Muscle layer of colon (tissue), 2 donors: ENCODE measurements at regions not wholly inside any gene's neighbourhood (a gene's known extent, or its start where the extent isn't known, plus 50 kb on each side); places are given as distances from the start of the nearest gene placed in this dataset.

Experiments used
- H3K27ac ChIP-seq: one replicate; pipeline ENCODE4 v1.7.0; 2013; ENCODE audit warnings: low read depth, mild to moderate bottlenecking, low read length, moderate library complexity
- H3K27me3 ChIP-seq, 2 donors: one replicate each; pipeline ENCODE4 v1.7.0; 2013; ENCODE audit warnings: low read length in 2 of 2, mild to moderate bottlenecking in 2 of 2; ENCODE audit not compliant: insufficient read depth in 2 of 2, control insufficient read depth in 1 of 2
- H3K36me3 ChIP-seq: one replicate; pipeline ENCODE4 v1.7.0; 2013; ENCODE audit warnings: mild to moderate bottlenecking, low read length; ENCODE audit not compliant: insufficient read depth
- H3K4me1 ChIP-seq: one replicate; pipeline ENCODE4 v1.7.0; 2013; ENCODE audit warnings: mild to moderate bottlenecking, low read length; ENCODE audit not compliant: insufficient read depth
- H3K4me3 ChIP-seq, 2 donors: one replicate each; pipeline ENCODE4 v1.7.0; 2013; ENCODE audit warnings: low read length in 2 of 2, low read depth in 1 of 2, mild to moderate bottlenecking in 1 of 2, moderate library complexity in 1 of 2
- H3K9ac ChIP-seq: one replicate; pipeline ENCODE4 v1.7.0; 2013; ENCODE audit warnings: low read length
- H3K9me3 ChIP-seq: one replicate; pipeline ENCODE4 v1.7.0; 2013; ENCODE audit warnings: mild to moderate bottlenecking, low read length
- donor health status: abdominal sarcoma.
- donor health status: Adenocarcinoma of cecum.

DNA sequence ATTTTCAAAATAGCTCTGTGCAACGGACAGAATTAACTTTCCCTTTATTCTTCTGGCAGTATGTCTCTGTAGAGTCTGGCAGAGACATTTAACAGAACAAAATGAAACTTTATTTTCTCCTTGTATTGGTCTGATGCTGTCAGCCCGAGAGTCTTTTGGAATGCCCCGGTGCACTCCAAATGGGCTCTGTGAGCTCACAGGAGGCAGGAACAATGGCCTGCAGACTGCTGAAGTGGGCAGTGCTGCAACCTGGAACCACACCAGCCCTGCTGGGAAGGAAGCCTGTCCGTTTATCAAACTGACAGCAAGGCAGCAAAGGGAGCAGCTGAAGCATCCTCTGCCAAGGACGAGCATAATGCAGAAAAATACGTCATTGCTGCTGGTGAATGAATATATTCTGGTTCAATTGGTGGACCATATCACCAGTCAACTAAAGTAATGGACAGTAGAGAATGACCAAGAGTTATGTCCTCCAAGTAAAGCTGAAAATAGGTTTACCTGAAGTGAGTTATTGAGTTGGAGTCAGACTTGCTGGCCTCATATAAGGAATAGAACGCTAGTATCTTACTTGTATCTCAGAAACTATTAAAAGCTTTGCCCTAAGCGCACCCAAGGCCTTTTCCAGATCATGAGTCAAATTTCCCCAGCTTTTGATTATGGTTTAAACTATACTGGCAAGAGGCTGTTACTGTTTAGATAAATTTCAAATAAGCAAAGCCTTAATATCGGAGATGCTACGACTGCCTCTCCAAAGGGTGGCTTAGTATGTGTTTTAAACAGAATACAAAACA is 207.6 kb upstream of the TANK start:
- Histone ChIP-seq H3K9ac (no peak overlapping the region), H3K27ac (peak overlapping the region; percentile 79), H3K9me3 (no peaks in the 10 kb centered on the region), H3K4me1 (peaks cover 23% of the 10 kb centered on the region), H3K36me3 (no peaks in the 10 kb centered on the region), H3K27me3 (no peaks in the 10 kb centered on the region), H3K4me3 (peak overlapping the region; percentile 18 to 45)

DNA sequence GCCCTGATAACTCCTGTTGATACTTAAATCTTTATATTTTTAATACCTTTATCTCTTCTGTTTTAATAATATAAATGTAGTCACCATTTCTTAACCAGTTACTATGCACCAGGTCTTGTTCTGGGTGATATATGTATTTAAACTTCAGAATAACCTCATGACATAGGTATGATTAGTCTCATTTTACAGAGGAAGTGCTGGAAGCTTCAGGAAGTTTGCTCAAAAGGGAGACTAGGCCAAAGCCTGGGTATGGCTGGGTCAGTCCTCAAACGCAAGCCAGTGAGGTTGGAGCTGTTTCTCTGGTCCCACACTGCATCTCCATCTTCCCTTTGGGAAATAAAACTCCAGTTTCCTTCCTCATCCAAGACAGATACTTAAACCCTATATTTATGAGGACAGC is 204.7 kb upstream of the TANK start:
- no peak overlapping the region for H3K4me3 ChIP-seq
- H3K27ac ChIP-seq = no peak overlapping the region
- no peak overlapping the region for H3K9ac ChIP-seq
- no peaks in the 10 kb centered on the region for H3K27me3 ChIP-seq
- peaks cover 23% of the 10 kb centered on the region for H3K4me1 ChIP-seq
- H3K36me3 ChIP-seq = no peaks in the 10 kb centered on the region
- no peaks in the 10 kb centered on the region for H3K9me3 ChIP-seq

DNA sequence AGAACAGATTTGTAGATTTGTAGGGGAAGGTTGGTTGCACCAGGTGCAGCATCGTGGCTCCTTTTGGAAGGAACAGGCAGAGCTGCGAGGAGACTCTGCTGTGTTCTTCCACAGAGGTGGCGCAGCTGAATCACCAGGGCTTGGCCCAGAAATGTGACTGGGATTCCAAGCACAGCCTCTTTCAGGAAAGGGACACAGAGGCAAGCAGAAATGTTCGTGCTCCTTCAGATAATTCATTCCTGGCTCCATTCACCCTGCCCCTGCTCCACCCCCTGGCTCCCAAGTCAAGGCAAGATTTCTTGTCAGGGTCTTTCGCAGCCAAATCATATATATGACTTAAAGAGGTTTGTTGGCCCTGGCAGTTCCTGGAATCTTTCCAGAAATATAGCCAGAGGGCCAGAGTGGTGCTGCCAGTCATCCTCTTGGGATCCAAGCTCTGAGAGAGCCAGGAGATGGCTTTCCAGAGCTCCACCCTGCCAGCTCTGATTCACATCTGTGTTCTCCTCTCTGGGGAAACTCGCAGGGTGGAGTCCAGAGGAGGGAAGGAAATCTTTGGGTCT is 203.9 kb upstream of the TANK start:
- Histone ChIP-seq H3K27me3 (no peaks in the 10 kb centered on the region), H3K4me1 (peaks cover 23% of the 10 kb centered on the region), H3K9ac (no peak overlapping the region), H3K36me3 (no peaks in the 10 kb centered on the region), H3K27ac (no peak overlapping the region), H3K4me3 (no peak overlapping the region), H3K9me3 (no peaks in the 10 kb centered on the region)

DNA sequence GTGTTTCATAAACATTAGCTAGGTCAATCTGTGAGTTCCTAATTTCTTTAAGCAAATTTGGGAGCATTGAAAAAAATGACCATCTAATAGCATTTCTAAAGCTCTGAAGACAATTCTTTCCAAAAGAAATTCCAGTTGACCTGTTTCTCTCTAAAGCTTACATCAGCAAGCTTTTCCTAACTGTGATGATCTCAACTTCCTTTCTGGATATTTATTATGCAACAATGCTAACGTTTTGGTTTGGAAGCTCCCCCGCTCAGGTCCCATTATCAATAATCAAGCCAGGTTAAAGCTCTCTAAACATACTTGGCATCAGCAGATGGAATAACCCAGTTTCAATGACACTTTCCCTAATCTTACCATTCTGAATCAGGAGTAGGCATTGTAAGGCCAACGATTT is 196.3 kb upstream of the TANK start:
- Histone ChIP-seq H3K4me1 (no peaks in the 10 kb centered on the region), H3K9ac (no peak overlapping the region), H3K27ac (no peak overlapping the region), H3K36me3 (no peaks in the 10 kb centered on the region), H3K27me3 (no peaks in the 10 kb centered on the region), H3K9me3 (no peaks in the 10 kb centered on the region), H3K4me3 (no peak overlapping the region)

DNA sequence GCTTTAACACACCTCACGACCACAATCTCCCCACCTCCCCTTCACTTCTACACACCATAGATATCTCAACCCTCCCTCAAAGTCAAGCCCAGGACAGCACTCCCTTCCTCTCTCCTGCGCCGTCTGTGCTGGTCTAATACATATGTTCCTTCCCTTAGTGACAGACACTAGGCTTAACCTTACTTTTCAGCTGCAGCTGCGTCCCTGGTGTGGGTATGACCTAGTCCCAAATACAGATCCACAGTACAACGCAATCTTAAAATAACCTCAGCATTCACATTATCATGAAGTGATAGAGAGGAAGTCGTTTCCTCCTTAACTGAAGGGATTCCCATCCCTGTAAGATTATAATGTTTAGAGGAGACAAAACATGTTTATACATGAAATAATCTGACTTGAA is 192.7 kb upstream of the TANK start:
- Histone ChIP-seq H3K4me1 (peaks cover 11% of the 10 kb centered on the region), H3K9ac (no peak overlapping the region), H3K4me3 (no peak overlapping the region), H3K9me3 (no peaks in the 10 kb centered on the region), H3K27me3 (no peaks in the 10 kb centered on the region), H3K27ac (no peak overlapping the region), H3K36me3 (no peaks in the 10 kb centered on the region)

DNA sequence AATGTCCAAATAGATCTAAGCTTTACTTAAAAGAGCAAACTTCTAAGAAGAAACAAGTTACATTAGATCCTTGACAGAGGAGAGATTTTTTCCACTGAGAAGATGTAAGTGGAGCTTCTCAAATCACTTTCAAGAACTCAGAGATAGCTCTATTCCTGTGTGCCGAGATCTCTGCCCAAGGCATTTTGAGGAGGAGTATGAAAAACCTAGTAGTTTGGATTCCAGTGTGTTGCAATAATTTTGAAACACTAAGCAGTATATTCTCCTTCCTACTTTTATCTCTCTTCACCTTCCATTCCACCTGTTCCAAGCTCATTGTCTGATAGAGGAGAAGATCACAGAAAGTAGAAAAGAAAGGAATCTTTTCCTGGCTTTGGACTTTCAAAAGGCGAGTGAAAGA is 192.0 kb upstream of the TANK start:
- H3K36me3 ChIP-seq = no peaks in the 10 kb centered on the region
- no peak overlapping the region for H3K27ac ChIP-seq

DNA sequence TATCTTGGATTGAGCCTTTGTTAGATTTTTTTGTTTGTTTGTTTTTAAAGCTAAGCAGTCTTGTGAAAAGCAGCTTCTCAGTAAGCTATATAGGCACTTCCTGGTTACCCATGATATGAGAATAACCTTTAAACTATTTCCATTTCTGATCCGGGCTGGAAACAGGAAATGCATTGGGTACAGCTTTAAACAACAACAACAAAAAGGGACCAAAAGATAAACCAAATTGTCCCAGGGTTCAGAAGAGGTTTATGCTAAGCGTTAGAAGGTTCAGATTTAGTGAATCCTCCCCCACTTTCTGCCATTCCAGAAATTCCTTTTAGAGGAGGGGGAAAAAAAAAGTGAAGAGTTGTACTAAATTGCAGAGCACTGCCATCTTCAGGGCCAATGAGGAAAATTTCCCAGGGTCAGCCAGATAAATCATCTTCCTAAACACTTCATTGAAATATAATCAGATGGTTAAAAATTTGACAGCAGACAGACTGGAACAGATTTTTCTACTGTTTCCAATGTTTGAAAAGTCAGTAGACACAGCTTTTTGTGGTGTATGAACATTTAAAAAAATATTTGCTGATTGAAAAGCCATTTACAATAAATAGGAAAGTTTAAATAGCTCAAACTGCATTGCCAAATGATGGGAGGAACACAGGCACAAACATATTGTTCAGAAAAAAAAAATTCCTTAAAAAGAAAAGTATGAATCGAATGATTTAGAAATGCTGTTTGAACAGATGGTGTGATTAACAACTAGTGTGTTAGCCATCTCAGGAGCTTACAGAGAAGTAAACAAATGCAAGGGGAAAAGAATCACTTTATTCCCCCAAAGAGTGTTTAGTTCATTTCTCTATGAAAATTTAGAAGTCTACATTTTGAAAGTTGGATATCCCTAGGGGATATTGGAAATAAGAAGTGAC is 189.9 kb upstream of the TANK start:
- H3K9me3 ChIP-seq = no peaks in the 10 kb centered on the region
- no peak overlapping the region for H3K27ac ChIP-seq
- no peak overlapping the region for H3K4me3 ChIP-seq
- no peaks in the 10 kb centered on the region for H3K27me3 ChIP-seq
- no peaks in the 10 kb centered on the region for H3K36me3 ChIP-seq
- H3K9ac ChIP-seq = no peak overlapping the region
- H3K4me1 ChIP-seq = peaks cover 11% of the 10 kb centered on the region

More for the DNA sequence above, 192.0 kb upstream of the TANK start:
- Histone ChIP-seq H3K9me3 (no peaks in the 10 kb centered on the region), H3K9ac (no peak overlapping the region), H3K4me3 (no peak overlapping the region), H3K4me1 (peaks cover 11% of the 10 kb centered on the region), H3K27me3 (no peaks in the 10 kb centered on the region)

DNA sequence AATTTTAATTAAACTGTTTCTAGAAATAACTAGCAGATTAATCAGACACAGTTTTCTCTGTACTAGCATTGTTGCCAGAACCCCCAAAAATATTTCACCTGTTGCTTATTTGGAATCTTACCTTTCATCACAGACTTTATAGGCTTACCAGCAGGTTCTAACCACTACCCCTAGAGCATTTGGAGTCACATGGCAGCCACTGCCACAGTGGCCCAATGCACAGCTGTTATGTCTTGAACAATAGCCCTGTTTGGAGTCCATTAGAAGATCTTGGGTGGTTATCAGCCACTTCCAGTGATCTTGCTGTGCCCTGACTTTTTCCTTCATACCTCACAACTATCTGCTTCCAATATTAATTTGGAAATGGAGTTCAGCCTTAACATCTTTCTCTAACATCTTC is 186.2 kb upstream of the TANK start:
- H3K4me3 ChIP-seq = no peak overlapping the region
- H3K4me1 ChIP-seq = peaks cover 11% of the 10 kb centered on the region
- H3K36me3 ChIP-seq = no peaks in the 10 kb centered on the region
- no peaks in the 10 kb centered on the region for H3K27me3 ChIP-seq
- no peak overlapping the region for H3K27ac ChIP-seq
- H3K9me3 ChIP-seq = no peaks in the 10 kb centered on the region
- no peak overlapping the region for H3K9ac ChIP-seq

DNA sequence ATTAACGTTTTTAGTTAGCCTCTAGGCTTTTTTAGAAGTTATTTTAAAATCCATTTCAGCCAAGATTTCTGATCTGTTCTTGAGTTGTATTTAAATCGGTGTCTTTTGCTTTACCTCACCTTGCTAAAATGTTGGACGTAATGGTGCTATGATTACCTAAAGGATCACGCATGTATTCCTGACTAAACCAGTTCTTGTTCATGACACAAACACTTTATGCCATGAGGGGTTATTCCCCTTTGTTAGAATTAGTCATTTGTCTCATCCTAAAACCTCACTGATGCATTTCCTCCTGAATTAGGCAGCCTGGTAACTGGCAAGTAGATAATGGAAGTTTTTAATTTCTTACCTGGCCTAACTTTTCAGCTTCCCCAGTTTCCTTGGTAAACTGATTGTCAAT is 185.4 kb upstream of the TANK start:
- H3K4me1 ChIP-seq = peaks cover 11% of the 10 kb centered on the region
- no peak overlapping the region for H3K4me3 ChIP-seq
- no peaks in the 10 kb centered on the region for H3K36me3 ChIP-seq
- no peak overlapping the region for H3K9ac ChIP-seq
- H3K9me3 ChIP-seq = no peaks in the 10 kb centered on the region
- no peak overlapping the region for H3K27ac ChIP-seq
- H3K27me3 ChIP-seq = no peaks in the 10 kb centered on the region

DNA sequence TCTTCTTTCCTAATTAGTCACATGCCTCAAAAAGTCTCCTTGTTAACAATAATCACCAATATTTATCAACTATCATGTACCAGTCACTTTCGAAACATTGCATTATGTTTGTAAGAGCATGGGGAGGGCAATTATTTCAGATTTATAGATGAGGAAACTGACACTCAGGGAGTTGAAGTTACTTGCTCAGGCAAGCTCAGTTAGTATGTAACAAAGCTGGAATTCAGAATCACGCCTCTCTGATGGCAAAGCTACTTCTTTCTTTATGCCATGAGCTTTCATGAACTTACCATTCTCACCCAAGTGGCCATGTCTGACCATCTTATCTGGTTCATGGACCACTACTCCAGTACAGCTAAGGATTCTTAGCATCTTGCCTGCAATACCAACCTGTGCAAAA is 183.4 kb upstream of the TANK start:
- no peak overlapping the region for H3K27ac ChIP-seq

DNA sequence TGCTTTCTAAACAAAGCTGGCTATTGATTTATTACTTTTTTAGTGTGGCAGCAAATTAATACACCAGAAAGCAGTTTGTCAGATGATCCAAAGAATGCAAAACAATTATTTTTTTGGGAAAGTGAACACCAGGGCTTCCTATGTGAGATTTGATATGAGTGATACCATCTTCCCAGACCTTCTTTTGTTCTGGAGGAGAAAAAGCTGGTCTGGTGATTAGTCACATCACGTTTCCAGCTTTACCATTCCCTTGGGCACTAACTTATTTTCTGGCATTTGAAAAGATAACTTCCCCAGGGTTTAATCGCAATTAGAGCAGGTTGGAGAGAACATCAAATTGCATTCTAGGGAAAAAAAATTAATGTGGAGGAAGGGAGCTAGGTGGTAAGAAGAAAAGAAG is 182.9 kb upstream of the TANK start:
- Histone ChIP-seq H3K27ac (no peak overlapping the region), H3K4me1 (no peaks in the 10 kb centered on the region), H3K36me3 (no peaks in the 10 kb centered on the region), H3K27me3 (no peaks in the 10 kb centered on the region), H3K9ac (no peak overlapping the region), H3K9me3 (no peaks in the 10 kb centered on the region), H3K4me3 (no peak overlapping the region)

More for the DNA sequence above, 183.4 kb upstream of the TANK start:
- Histone ChIP-seq H3K36me3 (no peaks in the 10 kb centered on the region), H3K4me1 (no peaks in the 10 kb centered on the region), H3K27me3 (no peaks in the 10 kb centered on the region), H3K9ac (no peak overlapping the region), H3K9me3 (no peaks in the 10 kb centered on the region), H3K4me3 (no peak overlapping the region)
